ENCODE measurements at regions not wholly inside any gene's neighbourhood (a gene's known extent, or its start where the extent isn't known, plus 50 kb on each side); places are given as distances from the start of the nearest gene placed in this dataset.

- Histone ChIP-seq H3K4me2 (ENCODE audit: insufficient read depth, low read length) (no peak overlapping the region), H3K9me1 (ENCODE audit: control insufficient read depth, insufficient read depth, low read length) (no peaks in the 10 kb centered on the region), H2AFZ (ENCODE audit: low read depth, low read length) (no peak overlapping the region), H3K9ac (ENCODE audit: insufficient read depth in 1 of 2, low read depth in 2 of 2, low read length in 2 of 2) (no peak overlapping the region), H3K79me2 (ENCODE audit: control insufficient read depth, insufficient read depth, low read length) (no peaks in the 10 kb centered on the region), H3K27ac (ENCODE audit: extremely low read depth, low read depth, low read length) (no peak overlapping the region), H3K27me3 (ENCODE audit: control insufficient read depth in 2 of 2, insufficient read depth in 2 of 2, low read length in 2 of 2) (no peaks in the 10 kb centered on the region), H3K4me1 (replicated peaks in 1 of 2; ENCODE audit: control insufficient read depth in 2 of 2, insufficient read depth in 2 of 2, low read length in 2 of 2) (no peaks in the 10 kb centered on the region; a peak in 1 of 5 replicates), H3K9me3 (replicated peaks; ENCODE audit: control insufficient read depth, insufficient read depth, low read depth, low read length) (no peaks in the 10 kb centered on the region), H3K36me3 (ENCODE audit: control insufficient read depth, insufficient read depth, low read length) (no peaks in the 10 kb centered on the region), H4K20me1 (replicated peaks; ENCODE audit: control insufficient read depth, insufficient read depth, low read length) (no peaks in the 10 kb centered on the region), H3K4me3 (no peak overlapping the region)
- DNase-seq (ENCODE audit: extremely low read depth in 1 of 4, low spot score in 3 of 4) (no peak), FAIRE-seq (no peak), ATAC-seq (no peak)
- intact Hi-C loops (cut with micrococcal nuclease), result loop anchor here (5.0 to 10.0 kb wide), 2 partner anchors 213 to 284 kb away; partner anchors contain the start of gene PHLDA1
- ChIA-PET CTCF (ENCODE audit: low intra/inter-chr PET ratio) (no interaction called here), POLR2A (interaction anchor here (0.7 kb wide), 1 partner anchor 198 kb away, joined by 3 read pairs; no protein-coding TSS in a partner anchor)
- in situ Hi-C loops (cut with MboI), result no loop called here
- no TSS peak for BruUV-seq (replicated peaks)
- no peak for TF ChIP-seq PATZ1 (CRISPR knock-in tag; IDR thresholded peaks at IDR 0.05; ENCODE audit: borderline replicate concordance)
- no peak for TF ChIP-seq ZBTB5 (IDR thresholded peaks at IDR 0.05)
- TF ChIP-seq SETDB1 (IDR thresholded peaks at IDR 0.05; ENCODE audit: low read length), result no peak
- TF ChIP-seq E4F1 (CRISPR knock-in tag; IDR thresholded peaks at IDR 0.05; ENCODE audit: borderline replicate concordance), result no peak
- TF ChIP-seq SPI1 (IDR thresholded peaks at IDR 0.05; ENCODE audit: borderline replicate concordance, low read depth, low read length), result no peak
- TF ChIP-seq ZNF165 (CRISPR knock-in tag; IDR thresholded peaks at IDR 0.05; ENCODE audit: borderline replicate concordance), result no peak
- no peak for TF ChIP-seq FOXK1 (CRISPR knock-in tag; IDR thresholded peaks at IDR 0.05; ENCODE audit: borderline replicate concordance)
- TF ChIP-seq CREB3 (tag; conservative IDR thresholded peaks at IDR 0.05; ENCODE audit: low read depth), result no peak
- TF ChIP-seq TEAD4 (IDR thresholded peaks at IDR 0.05; ENCODE audit: low read length), result no peak
- TF ChIP-seq TEAD4 (CRISPR knock-in tag; IDR thresholded peaks at IDR 0.05; ENCODE audit: borderline replicate concordance), result no peak
- no peak for TF ChIP-seq CBX1 (IDR thresholded peaks at IDR 0.05; ENCODE audit: low read depth)
- no peak for TF ChIP-seq UBTF (IDR thresholded peaks at IDR 0.05; ENCODE audit: borderline replicate concordance in 1 of 2, low read depth in 2 of 2, low read length in 2 of 2)
- TF ChIP-seq ZC3H11A (IDR thresholded peaks at IDR 0.05; ENCODE audit: low read depth, low read length), result no peak
These were observed 212.7 kb downstream of the PHLDA1 start for GRCh38 chr12:75818863-75819262.
